Rectal smooth muscle tissue (tissue), 1 donor: ENCODE measurements at regions not wholly inside any gene's neighbourhood (a gene's known extent, or its start where the extent isn't known, plus 50 kb on each side); places are given as distances from the start of the nearest gene placed in this dataset.

Source experiments
- H3K27ac ChIP-seq: one replicate; pipeline ENCODE4 v1.7.0; 2013; ENCODE audit warnings: low read depth, low read length, inconsistent platforms
- H3K27me3 ChIP-seq: one replicate; pipeline ENCODE4 v1.7.0; 2013; ENCODE audit warnings: low read length; ENCODE audit not compliant: control insufficient read depth, insufficient read depth
- H3K36me3 ChIP-seq: one replicate; pipeline ENCODE4 v1.7.0; 2013; ENCODE audit warnings: low read length; ENCODE audit not compliant: control insufficient read depth, insufficient read depth
- H3K4me1 ChIP-seq: one replicate; pipeline ENCODE4 v1.7.0; 2013; ENCODE audit warnings: low read length; ENCODE audit not compliant: control insufficient read depth, insufficient read depth
- H3K4me3 ChIP-seq: one replicate; pipeline ENCODE4 v1.7.0; 2013; ENCODE audit warnings: low read length
- H3K9ac ChIP-seq: one replicate; pipeline ENCODE4 v1.7.0; 2013; ENCODE audit warnings: low read length

DNA sequence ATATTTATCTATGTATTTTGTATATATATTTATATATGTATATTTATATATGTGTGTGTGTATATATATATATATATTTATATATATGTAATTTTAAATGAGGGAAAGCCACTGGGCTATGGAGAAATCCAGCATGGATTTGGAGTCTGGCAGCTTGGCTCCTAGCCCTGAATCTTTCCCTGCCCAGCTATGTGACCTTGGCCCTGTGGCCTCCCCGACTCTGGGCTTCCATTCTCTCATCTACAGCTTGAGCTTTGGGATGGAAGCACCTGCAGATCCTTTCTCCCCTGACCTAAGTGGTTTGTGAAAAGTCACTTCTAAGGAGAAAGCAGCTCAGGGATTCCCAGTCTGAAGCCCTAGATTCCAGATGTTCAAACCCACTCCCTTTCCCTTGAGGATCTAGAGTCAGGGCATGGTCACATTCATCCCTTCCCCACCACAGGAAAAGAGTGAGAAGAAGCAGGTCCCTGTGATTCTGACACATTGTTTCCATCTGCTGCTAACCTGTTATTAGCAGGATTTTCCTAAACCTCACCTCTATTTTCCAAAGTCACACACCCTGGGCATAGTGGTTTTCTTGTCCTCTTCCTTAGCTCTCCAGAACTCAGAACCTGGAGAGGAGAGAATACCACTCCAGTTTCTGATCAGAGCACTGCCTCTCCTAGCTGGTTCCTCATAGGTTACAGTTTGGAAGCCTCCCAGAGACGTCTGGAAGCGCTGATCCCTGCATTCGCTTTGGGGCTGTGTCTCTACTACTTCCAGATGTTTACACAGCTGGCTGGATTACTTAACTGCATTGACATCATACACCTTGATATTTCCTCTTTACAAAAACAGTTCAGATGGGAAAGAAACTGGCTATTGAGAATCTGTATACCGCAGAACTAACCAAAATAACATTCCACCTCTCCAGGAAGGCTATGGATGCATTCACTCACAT lies 327.5 kb upstream of the ZMIZ1 start:
- Histone ChIP-seq H3K36me3 (no peaks in the 10 kb centered on the region), H3K27ac (no peak overlapping the region), H3K27me3 (no peaks in the 10 kb centered on the region), H3K9ac (no peak overlapping the region), H3K4me3 (no peak overlapping the region), H3K4me1 (peaks cover 11% of the 10 kb centered on the region)

DNA sequence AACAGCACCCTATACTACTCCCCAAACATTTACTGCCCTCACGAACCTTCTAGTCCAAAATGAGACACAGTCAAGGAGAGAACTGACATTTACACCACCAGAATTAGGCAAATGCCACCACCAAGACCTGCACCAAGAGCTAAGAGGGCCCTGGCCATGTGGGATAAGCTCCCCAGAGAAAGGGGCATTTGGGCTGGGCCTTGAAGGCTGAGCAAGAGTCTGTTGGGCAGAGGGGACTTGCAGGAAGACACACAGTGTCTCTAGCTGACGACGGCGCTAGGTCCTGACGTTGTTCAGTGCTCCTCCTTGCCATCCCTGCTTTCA lies 326.4 kb upstream of the ZMIZ1 start:
- Histone ChIP-seq H3K4me3 (no peak overlapping the region), H3K27ac (no peak overlapping the region), H3K9ac (no peak overlapping the region), H3K27me3 (no peaks in the 10 kb centered on the region), H3K36me3 (no peaks in the 10 kb centered on the region), H3K4me1 (peaks cover 11% of the 10 kb centered on the region)

DNA sequence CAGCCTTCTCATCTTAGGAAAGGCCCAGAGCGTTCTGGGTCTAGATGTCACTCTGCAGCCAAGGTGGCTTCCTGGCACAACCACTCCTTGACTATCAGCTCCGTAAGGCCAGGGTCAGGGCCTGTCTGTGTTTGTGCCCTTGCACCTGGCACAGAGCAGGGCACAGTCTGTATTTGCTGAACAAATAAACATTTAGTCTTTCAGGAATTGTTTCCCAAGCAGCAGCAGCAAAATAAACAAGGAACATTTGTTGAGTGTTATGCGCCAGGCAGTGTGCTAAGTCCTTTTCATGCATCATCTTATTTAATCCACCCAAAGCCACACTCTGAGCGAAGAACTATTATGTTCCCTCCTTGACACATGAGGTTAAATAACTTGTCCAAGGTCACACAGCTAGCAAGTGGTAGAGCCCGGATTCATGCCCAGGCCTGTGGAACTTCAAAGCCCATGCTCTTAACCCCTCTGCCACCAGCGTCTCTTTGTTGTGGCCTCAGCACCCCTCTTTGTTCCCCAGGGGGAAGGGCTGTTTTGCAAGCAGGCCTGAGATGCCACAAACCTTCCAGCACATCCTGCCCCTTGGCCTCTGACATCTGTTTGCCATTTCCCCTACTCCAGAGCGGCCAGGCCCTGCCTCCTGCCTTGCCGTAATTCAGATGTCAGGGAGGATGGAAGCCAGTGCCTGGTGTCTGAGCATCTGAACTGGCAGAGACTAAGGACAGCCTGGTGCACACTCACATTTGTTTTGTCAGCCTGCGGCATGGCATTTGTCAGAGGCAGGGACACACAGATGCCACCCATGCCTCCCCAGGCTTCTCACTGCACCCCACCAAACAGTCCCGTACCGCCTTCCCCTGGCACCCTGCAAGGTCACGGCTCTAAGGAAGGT lies 325.8 kb upstream of the ZMIZ1 start:
- Histone ChIP-seq H3K4me1 (peaks cover 11% of the 10 kb centered on the region), H3K27me3 (no peaks in the 10 kb centered on the region), H3K9ac (no peak overlapping the region), H3K36me3 (no peaks in the 10 kb centered on the region), H3K4me3 (no peak overlapping the region), H3K27ac (peak overlapping the region; percentile 16)

DNA sequence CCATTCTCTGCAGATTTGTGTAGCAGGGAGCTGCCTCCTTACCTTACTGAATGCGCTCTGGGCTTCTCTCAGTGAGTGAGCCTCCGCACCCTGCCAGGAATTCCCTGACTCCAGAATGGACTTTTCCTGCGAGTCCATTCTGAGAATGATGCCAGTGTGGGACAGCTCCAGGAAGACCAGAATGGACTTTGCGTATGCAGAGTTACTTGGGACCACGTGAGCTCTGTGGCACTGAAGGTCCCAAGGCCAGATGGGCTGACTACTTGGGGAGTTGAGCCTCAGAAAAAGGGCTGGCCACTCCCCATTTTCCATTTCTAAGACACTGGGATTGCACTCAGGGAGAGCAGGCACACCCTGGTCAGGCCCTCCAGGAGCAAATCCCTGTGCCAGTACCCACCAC lies 324.7 kb upstream of the ZMIZ1 start:
- H3K27me3 ChIP-seq: no peaks in the 10 kb centered on the region
- H3K27ac ChIP-seq: no peak overlapping the region
- no peak overlapping the region for H3K9ac ChIP-seq
- no peaks in the 10 kb centered on the region for H3K36me3 ChIP-seq
- peaks cover 11% of the 10 kb centered on the region for H3K4me1 ChIP-seq
- no peak overlapping the region for H3K4me3 ChIP-seq

DNA sequence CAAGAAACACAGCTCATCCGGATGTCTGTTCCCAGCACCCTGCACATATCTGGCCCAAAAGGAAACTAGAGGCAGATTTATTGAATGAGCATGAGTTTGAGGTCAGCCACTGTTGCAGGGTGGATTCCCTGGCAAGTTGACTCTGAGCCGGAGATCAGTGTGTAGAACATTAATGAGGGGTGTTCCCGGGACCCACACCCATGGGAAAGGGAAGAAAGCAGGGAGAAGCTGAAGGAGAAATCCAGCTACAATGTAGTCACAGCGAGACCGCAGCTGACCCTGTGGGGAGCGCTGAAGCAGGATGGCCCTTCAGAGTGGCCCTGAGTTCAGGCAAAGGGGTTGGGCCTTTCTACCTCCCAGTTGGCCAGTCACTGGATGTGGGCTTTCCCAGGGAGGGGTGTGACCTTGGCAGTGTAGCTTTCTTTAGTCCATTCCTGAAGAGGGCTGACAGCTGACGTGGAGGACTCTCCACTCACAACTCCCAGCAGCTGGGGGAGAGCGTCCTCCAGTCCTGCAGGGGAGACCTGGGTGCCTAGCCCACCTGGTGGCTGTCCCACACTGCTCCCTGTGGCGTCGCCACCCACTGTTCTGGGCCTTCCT lies 324.2 kb upstream of the ZMIZ1 start:
- no peak overlapping the region for H3K4me3 ChIP-seq
- H3K27me3 ChIP-seq: no peaks in the 10 kb centered on the region
- no peaks in the 10 kb centered on the region for H3K36me3 ChIP-seq
- H3K27ac ChIP-seq: no peak overlapping the region
- no peak overlapping the region for H3K9ac ChIP-seq
- peaks cover 11% of the 10 kb centered on the region for H3K4me1 ChIP-seq

DNA sequence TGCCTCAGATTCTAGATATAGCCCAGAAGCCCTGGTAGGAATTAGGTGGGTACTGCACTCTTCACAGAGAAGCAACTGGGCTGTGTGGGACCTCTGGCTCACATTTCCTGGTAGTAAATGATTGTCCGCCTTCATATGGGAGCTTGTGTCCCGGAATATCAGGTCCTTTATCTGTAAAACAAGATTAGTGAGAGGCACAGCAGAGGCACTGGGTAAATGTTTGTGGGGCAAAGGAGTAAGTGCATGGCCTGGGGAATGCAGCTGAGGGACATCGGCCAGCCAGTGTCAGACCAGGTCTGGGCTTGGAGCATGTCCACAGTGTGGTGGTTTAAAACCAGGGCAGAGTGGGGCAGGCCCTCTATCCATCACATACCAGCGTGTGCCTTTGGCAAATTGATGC lies 323.3 kb upstream of the ZMIZ1 start:
- no peak overlapping the region for H3K4me3 ChIP-seq
- no peak overlapping the region for H3K27ac ChIP-seq
- H3K27me3 ChIP-seq: no peaks in the 10 kb centered on the region
- H3K4me1 ChIP-seq: peaks cover 11% of the 10 kb centered on the region
- H3K9ac ChIP-seq: no peak overlapping the region
- no peaks in the 10 kb centered on the region for H3K36me3 ChIP-seq

DNA sequence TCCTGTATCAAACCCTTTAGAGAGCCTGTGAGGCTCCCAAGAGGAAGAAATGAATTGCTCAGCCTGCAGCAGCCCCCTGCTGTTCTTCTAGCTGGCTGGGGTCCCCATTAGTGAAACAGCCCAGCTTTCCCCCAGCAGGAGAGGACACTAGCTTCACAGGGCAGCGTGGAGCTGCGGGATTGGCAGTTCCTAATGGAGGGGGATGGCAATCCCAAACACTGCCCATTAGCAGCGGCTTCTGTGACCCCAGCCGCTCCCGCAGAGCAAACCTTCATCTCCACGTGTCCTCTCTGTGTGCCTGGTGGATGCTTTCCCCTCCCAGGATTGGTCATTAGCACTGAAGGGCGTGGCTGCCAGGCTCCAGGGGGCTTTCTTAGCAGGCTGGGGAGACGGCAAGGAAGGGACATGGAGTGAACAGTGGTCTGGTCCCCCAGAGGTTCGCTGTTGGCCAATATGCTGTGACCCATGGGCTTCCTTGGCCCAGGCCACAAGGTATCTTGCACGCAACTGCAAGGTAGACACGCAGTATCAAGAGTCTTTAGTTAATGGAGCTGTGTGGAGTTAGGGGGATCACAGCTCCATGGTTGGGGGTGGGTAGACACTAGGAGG lies 322.5 kb upstream of the ZMIZ1 start:
- Histone ChIP-seq H3K27me3 (no peaks in the 10 kb centered on the region), H3K4me1 (peaks cover 11% of the 10 kb centered on the region), H3K27ac (no peak overlapping the region), H3K4me3 (no peak overlapping the region), H3K9ac (no peak overlapping the region), H3K36me3 (no peaks in the 10 kb centered on the region)

DNA sequence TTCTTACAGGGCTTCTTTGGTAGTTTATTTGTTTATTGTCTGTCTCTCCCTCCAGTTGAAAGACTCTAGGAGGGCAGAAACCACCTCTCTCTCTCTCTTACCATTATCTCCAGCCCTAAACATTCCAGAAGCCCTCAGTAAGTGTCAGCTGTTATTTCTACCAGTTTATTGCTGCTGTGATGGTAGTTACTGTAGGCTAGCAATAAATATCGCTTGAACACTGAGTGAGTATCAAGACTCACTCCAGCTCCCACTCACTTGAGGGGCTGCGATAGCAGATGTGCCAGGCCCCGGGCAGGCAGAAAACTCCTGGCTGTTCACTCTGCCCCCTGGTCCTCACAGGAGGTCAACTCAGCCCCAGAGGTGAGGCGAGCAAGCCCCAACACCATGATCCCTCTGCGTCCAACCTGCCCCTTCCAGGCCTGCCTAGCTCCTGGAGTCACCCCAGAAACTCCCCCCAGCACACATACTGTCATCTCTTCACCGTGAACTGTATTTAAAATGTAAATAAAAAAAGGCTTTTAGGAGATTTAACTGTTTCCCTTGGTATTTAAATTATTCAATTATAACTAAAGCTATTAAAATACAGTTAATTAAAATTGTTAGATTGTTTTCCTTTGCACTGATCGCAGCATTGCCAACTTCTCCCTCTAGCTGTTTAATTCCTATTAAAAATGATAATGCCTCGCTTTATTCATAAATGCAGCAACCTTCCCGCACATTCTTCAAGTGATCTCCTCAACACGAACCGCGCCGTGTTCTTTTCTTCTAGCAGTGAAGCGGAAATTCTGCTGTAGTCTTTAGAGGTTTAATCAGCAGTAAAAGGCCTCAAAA lies 321.1 kb upstream of the ZMIZ1 start:
- Histone ChIP-seq H3K9ac (no peak overlapping the region), H3K27me3 (peaks cover 2% of the 10 kb centered on the region), H3K27ac (no peak overlapping the region), H3K36me3 (no peaks in the 10 kb centered on the region), H3K4me1 (peaks cover 11% of the 10 kb centered on the region), H3K4me3 (no peak overlapping the region)

DNA sequence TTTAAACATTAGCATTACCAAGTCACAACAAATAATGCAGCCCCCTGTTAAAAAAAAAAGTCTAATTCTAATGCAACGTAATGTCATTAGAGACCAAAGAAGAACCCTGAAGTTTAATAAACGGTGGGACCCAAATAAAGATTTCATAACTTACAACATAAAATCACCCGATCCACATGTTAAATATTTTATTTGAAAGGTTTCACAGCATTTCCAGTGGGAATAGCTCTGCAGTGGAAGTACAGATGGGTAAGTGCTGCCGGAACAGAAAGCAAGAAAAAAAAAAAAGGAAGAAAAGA lies 320.6 kb upstream of the ZMIZ1 start:
- Histone ChIP-seq H3K4me1 (peaks cover 11% of the 10 kb centered on the region), H3K4me3 (no peak overlapping the region), H3K9ac (no peak overlapping the region), H3K36me3 (no peaks in the 10 kb centered on the region), H3K27ac (no peak overlapping the region), H3K27me3 (peaks cover 2% of the 10 kb centered on the region)

DNA sequence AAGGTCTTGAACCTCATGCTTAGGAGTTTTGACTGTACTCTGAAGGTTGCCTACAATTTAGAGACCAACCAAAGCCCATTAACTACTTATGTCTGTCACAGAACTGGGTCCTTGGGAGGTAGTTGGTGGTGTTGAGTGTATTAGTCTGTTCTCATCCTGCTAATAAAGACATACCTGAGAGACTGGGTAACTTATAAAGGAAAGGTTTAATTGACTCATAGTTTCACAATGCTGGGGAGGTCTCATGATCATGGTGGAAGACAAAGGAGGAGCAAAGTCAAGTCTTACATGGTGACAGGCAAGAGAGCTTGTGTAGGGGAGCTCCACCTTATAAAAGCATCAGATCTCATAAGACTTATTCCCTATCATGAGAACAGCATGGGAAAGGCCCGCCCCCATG lies 319.6 kb upstream of the ZMIZ1 start:
- no peak overlapping the region for H3K4me3 ChIP-seq
- H3K36me3 ChIP-seq: no peaks in the 10 kb centered on the region
- no peak overlapping the region for H3K9ac ChIP-seq
- H3K4me1 ChIP-seq: peaks cover 7% of the 10 kb centered on the region
- no peak overlapping the region for H3K27ac ChIP-seq
- H3K27me3 ChIP-seq: peaks cover 2% of the 10 kb centered on the region

DNA sequence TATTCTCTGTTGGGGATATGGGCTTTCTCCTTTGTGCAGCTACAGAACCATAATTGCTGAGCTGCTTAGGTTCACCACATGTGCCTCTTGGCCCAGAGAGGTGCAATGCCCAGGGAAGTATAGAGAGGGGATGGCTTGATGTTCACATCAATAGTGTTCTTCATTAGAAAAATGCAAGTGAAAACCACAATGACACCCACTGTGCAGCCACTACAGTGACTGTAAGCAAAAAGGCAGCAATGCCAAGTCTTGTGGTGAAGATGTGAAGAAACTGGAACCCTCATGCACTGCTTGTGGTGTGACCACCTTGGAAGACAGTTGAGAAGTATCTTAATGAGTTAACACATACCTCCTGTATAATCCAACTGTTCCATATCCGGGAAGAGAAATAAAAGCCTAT lies 318.9 kb upstream of the ZMIZ1 start:
- Histone ChIP-seq H3K9ac (no peak overlapping the region), H3K4me3 (no peak overlapping the region), H3K4me1 (peaks cover under 1% of the 10 kb centered on the region), H3K36me3 (no peaks in the 10 kb centered on the region), H3K27ac (no peak overlapping the region), H3K27me3 (peaks cover 2% of the 10 kb centered on the region)
